H1 (cell line): ENCODE measurements at regions not wholly inside any gene's neighbourhood (a gene's known extent, or its start where the extent isn't known, plus 50 kb on each side); places are given as distances from the start of the nearest gene placed in this dataset.

ENCODE experiments used
- CTCF ChIA-PET: fragments of 300-600 bp; sonication (Branson Sonifier 250); formaldehyde crosslinking; loops from one replicate; lab custom pipeline; 2021; ENCODE audit not compliant: partially characterized antibody; lab: Charles Lee
- POLR2A ChIA-PET: fragments of 300-600 bp; sonication (Branson Sonifier 250); formaldehyde crosslinking; loops from one replicate; lab custom pipeline; 2021; ENCODE audit warnings: inconsistent platforms; ENCODE audit not compliant: partially characterized antibody; lab: Charles Lee
- DNase-seq, 2 experiments: peaks; one replicate each; pipeline versions ENCODE4 v3.0.0 to v3.0.0-alpha.2; 2010 to 2022; ENCODE audit warnings: low spot score in 2 of 2, low read depth in 1 of 2, mixed read lengths in 1 of 2
- FAIRE-seq: peaks from 2 replicates; lab custom pipeline; 2011; peaks lifted over from hg19 to GRCh38; lab: Jason Lieb, UNC
- H2AFZ ChIP-seq: 2 replicates; pipeline ENCODE4 v1.8.1; 2012; ENCODE audit warnings: low read length, inconsistent platforms
- H2AK5ac ChIP-seq: 2 replicates; pipeline ENCODE4 v1.6.1; 2013; ENCODE audit warnings: low read depth, low read length
- H2BK120ac ChIP-seq: replicated peaks from 2 replicates; pipeline ENCODE3; 2013; ENCODE audit warnings: low read depth, low read length, inconsistent platforms
- H2BK12ac ChIP-seq: 2 replicates; pipeline ENCODE4 v1.6.1; 2013; ENCODE audit warnings: low read depth, low read length
- H2BK15ac ChIP-seq: 2 replicates; pipeline ENCODE4 v1.6.1; 2013; ENCODE audit warnings: low read length
- H2BK20ac ChIP-seq: 2 replicates; pipeline ENCODE4 v1.6.1; 2013; ENCODE audit warnings: low read length
- H2BK5ac ChIP-seq: 2 replicates; pipeline ENCODE4 v1.6.1; 2013; ENCODE audit warnings: low read depth, low read length
- H3K14ac ChIP-seq: 2 replicates; pipeline ENCODE4 v1.6.1; 2013; ENCODE audit warnings: inconsistent platforms; ENCODE audit not compliant: insufficient read length
- H3K18ac ChIP-seq: 2 replicates; pipeline ENCODE4 v1.6.1; 2013; ENCODE audit warnings: low read length; ENCODE audit errors: extremely low read depth
- H3K23ac ChIP-seq: 2 replicates; pipeline ENCODE4 v1.6.1; 2013; ENCODE audit warnings: inconsistent platforms; ENCODE audit not compliant: insufficient read length
- H3K23me2 ChIP-seq: 2 replicates; pipeline ENCODE4 v1.6.1; 2013; ENCODE audit warnings: low read depth, low read length
- H3K27ac ChIP-seq: 2 replicates; pipeline ENCODE4 v1.6.1; 2011; ENCODE audit warnings: low read depth, low read length, inconsistent platforms
- H3K27me3 ChIP-seq, 4 experiments: replicated peaks in 1 of 4; 1 replicate in 1 of 4; 2 replicates in 3 of 4; pipeline versions ENCODE4 v1.6.1 to v1.8.1; 2011 to 2013; ENCODE audit warnings: low read length in 3 of 4, mild to moderate bottlenecking in 3 of 4, inconsistent platforms in 2 of 4, mixed read lengths in 2 of 4, moderate library complexity in 1 of 4; ENCODE audit not compliant: control insufficient read depth in 3 of 4, insufficient read depth in 3 of 4; ENCODE audit errors: extremely low read depth in 1 of 4
- H3K36me3 ChIP-seq, 4 experiments: 2 replicates each; pipeline versions ENCODE4 v1.6.1 to v1.8.1; 2011 to 2013; ENCODE audit warnings: mild to moderate bottlenecking in 4 of 4, low read length in 3 of 4, moderate library complexity in 2 of 4, control low read depth in 1 of 4, inconsistent platforms in 1 of 4; ENCODE audit not compliant: insufficient read depth in 4 of 4, control insufficient read depth in 2 of 4
- H3K4ac ChIP-seq: replicated peaks from 2 replicates; pipeline ENCODE3; 2013; ENCODE audit warnings: low read length, low read depth, mixed read lengths, inconsistent platforms; ENCODE audit not compliant: insufficient read length
- H3K4me1 ChIP-seq, 4 experiments: replicated peaks in 1 of 4; 1 replicate in 1 of 4; 2 replicates in 3 of 4; pipeline versions ENCODE4 v1.6.1 to v1.8.1; 2011 to 2013; ENCODE audit warnings: low read length in 3 of 4, inconsistent platforms in 2 of 4, mixed read lengths in 1 of 4; ENCODE audit not compliant: insufficient read depth in 4 of 4, control insufficient read depth in 3 of 4
- H3K4me2 ChIP-seq, 2 experiments: 2 replicates each; pipeline versions ENCODE4 v1.6.1 to v1.8.1; 2011 to 2013; ENCODE audit warnings: low read depth in 2 of 2, low read length in 2 of 2, control low read depth in 1 of 2, inconsistent platforms in 1 of 2, mild to moderate bottlenecking in 1 of 2; ENCODE audit not compliant: insufficient read depth in 1 of 2
- H3K4me3 ChIP-seq, 4 experiments: fragments of 200-600, 300-600 bp in 1 of 4; sonication (generic), shearing (Covaris generic), sonication (Bioruptor Twin) in 1 of 4; 2 replicates each; pipeline versions ENCODE4 v1.5.1 to v1.8.1; 2011 to 2016; ENCODE audit warnings: low read length in 4 of 4, low read depth in 3 of 4, control low read depth in 2 of 4, inconsistent platforms in 2 of 4, mild to moderate bottlenecking in 2 of 4, mixed read lengths in 1 of 4, moderate library complexity in 1 of 4; ENCODE audit not compliant: insufficient read depth in 2 of 4; ENCODE audit errors: extremely low read depth in 1 of 4
- H3K56ac ChIP-seq: replicated peaks from 2 replicates; pipeline ENCODE3; 2013; ENCODE audit warnings: low read depth, mild to moderate bottlenecking, mixed read lengths, low read length, inconsistent platforms; ENCODE audit not compliant: insufficient read length
- H3K79me1 ChIP-seq: 2 replicates; pipeline ENCODE4 v1.6.1; 2013; ENCODE audit warnings: low read depth, low read length, control low read depth
- H3K79me2 ChIP-seq, 2 experiments: 2 replicates each; pipeline versions ENCODE4 v1.6.1 to v1.8.1; 2012 to 2013; ENCODE audit warnings: low read length in 2 of 2, mild to moderate bottlenecking in 2 of 2, inconsistent platforms in 1 of 2; ENCODE audit not compliant: insufficient read depth in 2 of 2, control insufficient read depth in 1 of 2
- H3K9ac ChIP-seq, 4 experiments: replicated peaks in 1 of 4; 1 replicate in 1 of 4; 2 replicates in 3 of 4; pipeline versions ENCODE4 v1.6.1 to v1.8.1; 2011 to 2013; ENCODE audit warnings: low read depth in 3 of 4, low read length in 3 of 4, control low read depth in 2 of 4, mild to moderate bottlenecking in 2 of 4, moderate library complexity in 2 of 4, inconsistent platforms in 1 of 4; ENCODE audit errors: extremely low read depth in 1 of 4
- H3K9me3 ChIP-seq, 2 experiments: 2 replicates each; pipeline versions ENCODE4 v1.6.1 to v1.8.1; 2012 to 2013; ENCODE audit warnings: mild to moderate bottlenecking in 2 of 2, moderate library complexity in 2 of 2, control low read depth in 1 of 2, inconsistent platforms in 1 of 2, low read depth in 1 of 2, low read length in 1 of 2, mixed read lengths in 1 of 2; ENCODE audit not compliant: insufficient read depth in 2 of 2
- H4K20me1 ChIP-seq, 2 experiments: replicated peaks in 1 of 2; 2 replicates each; pipeline versions ENCODE3 to v1.8.1; 2011 to 2013; ENCODE audit warnings: inconsistent platforms in 2 of 2, low read length in 2 of 2, mild to moderate bottlenecking in 1 of 2; ENCODE audit not compliant: insufficient read depth in 2 of 2, control insufficient read depth in 1 of 2
- H4K5ac ChIP-seq: 2 replicates; pipeline ENCODE4 v1.6.1; 2013; ENCODE audit warnings: low read length, low read depth, mixed read lengths, inconsistent platforms; ENCODE audit not compliant: insufficient read length
- H4K8ac ChIP-seq: 2 replicates; pipeline ENCODE4 v1.8.0; 2013; ENCODE audit warnings: mild to moderate bottlenecking, moderate library complexity, low read length, inconsistent platforms; ENCODE audit not compliant: insufficient read depth; ENCODE audit errors: extremely low read depth
- H4K91ac ChIP-seq: replicated peaks from 2 replicates; pipeline ENCODE3; 2013; ENCODE audit warnings: low read length, mixed read lengths, inconsistent platforms; ENCODE audit not compliant: insufficient read length
- BCL11A ChIP-seq, 2 experiments: IDR thresholded peaks; one replicate each; pipeline ENCODE4 v1.6.1; 2011; ENCODE audit warnings: low read depth in 2 of 2, low read length in 2 of 2, mild to moderate bottlenecking in 2 of 2
- KDM1A ChIP-seq: fragments of 200-600, 300-600 bp; sonication (generic); IDR thresholded peaks from 2 replicates; pipeline ENCODE4 v1.7.1; 2016; ENCODE audit warnings: mild to moderate bottlenecking, low read length, borderline replicate concordance
- KDM4A ChIP-seq: IDR thresholded peaks from one replicate; pipeline ENCODE4 v1.7.1; 2012; ENCODE audit warnings: low read depth, mild to moderate bottlenecking, moderate library complexity, low read length, inconsistent platforms; ENCODE audit not compliant: severe bottlenecking
- KDM5A ChIP-seq: fragments of 200-600 bp; IDR thresholded peaks from 2 replicates; pipeline ENCODE4 v1.7.1; 2012; ENCODE audit warnings: mild to moderate bottlenecking, low read length, inconsistent platforms, mixed read lengths
- WGBS, 2 experiments: shearing (Covaris generic) in 1 of 2; methylation state at CpG; one replicate each; pipeline versions ENCODE4 v1.1.6 to v1.1.7; 2013 to 2015; ENCODE audit warnings: low lambda C conversion rate in 2 of 2, mixed read lengths in 2 of 2, inconsistent platforms in 1 of 2, low coverage in 1 of 2, missing lambda C conversion rate in 1 of 2; ENCODE audit not compliant: insufficient replicate concordance in 2 of 2, insufficient coverage in 1 of 2, insufficient read length in 1 of 2; ENCODE audit errors: extremely low coverage in 1 of 2, missing lambda C conversion rate in 1 of 2; 5-methylcytosine and 5-hydroxymethylcytosine counted together

DNA sequence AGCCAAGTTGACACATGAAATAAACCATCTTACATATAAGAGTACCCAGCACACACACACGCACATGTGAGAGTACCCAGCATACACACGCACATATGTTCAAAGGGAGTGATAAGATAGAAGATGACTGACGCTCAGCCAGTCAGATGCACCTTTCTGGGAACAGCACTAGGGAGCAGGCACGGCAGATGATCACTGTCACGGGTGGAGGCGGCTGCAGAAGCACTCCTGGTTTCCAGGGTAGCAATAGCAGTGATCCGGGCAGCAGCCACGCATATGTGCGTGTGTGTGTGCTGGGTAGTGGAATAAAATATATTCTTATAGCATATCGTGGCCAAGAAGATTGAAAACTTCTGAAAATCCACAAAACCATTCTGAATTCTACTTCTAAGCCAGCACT is 85.8 kb upstream of the NAMPT start:
- Histone ChIP-seq H3K4me3 (no peak overlapping the region), H3K9ac (no peak overlapping the region), H3K27me3 (no peaks in the 10 kb centered on the region), H3K79me2 (no peaks in the 10 kb centered on the region), H3K79me1 (no peaks in the 10 kb centered on the region), H3K23me2 (0 out of 2 replicates have a peak, but pooled peaks cover 2% of the 10 kb centered on the region), H3K36me3 (no peaks in the 10 kb centered on the region), H3K9me3 (no peaks in the 10 kb centered on the region), H4K8ac (no peak overlapping the region), H3K56ac (no peak overlapping the region), H3K4ac (no peak overlapping the region), H2BK5ac (no peak overlapping the region), H3K27ac (no peak overlapping the region), H2BK20ac (no peak overlapping the region), H2AFZ (no peak overlapping the region), H3K4me1 (peaks cover 0 to 5% (median 2%) of the 10 kb centered on the region in 4 experiments; a peak in 2 of 7 replicates), H2BK12ac (no peak overlapping the region), H4K20me1 (no peaks in the 10 kb centered on the region), H2BK15ac (no peak overlapping the region), H3K18ac (no peak overlapping the region), H4K91ac (no peak overlapping the region), H3K14ac (no peak overlapping the region), H2BK120ac (no peak overlapping the region), H3K23ac (no peak overlapping the region), H2AK5ac (no peak overlapping the region), H3K4me2 (no peak overlapping the region), H4K5ac (no peak overlapping the region)
- ChIA-PET CTCF (no interaction called here), POLR2A (no interaction called here)
- DNase-seq (no peak), FAIRE-seq (no peak)
- 96% methylated on average over 10 of the region's 10 CpGs; no CpG with 5 or more reads in 1 of the 2 experiments for WGBS, 2 experiments
- TF ChIP-seq KDM4A (no peak), KDM1A (no peak), KDM5A (no peak), BCL11A (IDR thresholded peaks at IDR 0.05; ENCODE audit: low read depth in 2 of 2, low read length in 2 of 2) (no peak)
